ENCODE measurements at regions not wholly inside any gene's neighbourhood (a gene's known extent, or its start where the extent isn't known, plus 50 kb on each side); places are given as distances from the start of the nearest gene placed in this dataset.

- no peaks in the 10 kb centered on the region for H3K36me3 Mint-ChIP-seq (ENCODE audit: low read depth, unreplicated experiment)
Observed at GRCh38 chr4:159542296-159542695, 439.4 kb downstream of the RAPGEF2 start.

DNA sequence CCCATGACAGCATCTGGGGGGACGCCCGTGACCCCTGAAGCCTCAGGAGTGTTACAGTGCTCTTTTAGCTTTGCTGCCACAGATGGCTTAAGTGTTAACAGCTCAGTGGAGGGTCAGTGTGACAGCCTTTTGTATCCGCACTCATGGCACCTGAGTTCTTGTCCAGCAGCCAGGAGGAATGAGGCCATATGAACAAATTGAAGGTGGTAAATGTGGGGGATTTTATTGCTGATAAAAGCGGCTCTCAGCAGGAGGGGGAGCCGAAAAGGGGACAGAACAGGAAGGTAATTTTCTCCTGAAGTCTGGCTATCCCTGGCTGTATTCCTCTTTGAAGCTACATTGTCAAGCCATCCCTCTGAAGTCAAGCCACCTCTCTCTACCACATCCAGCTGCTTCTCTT lies 441.0 kb downstream of the RAPGEF2 start:
- Histone ChIP-seq H3K4me1 (ENCODE audit: insufficient read depth, low read length) (peaks cover 4% of the 10 kb centered on the region), H4K20me1 (ENCODE audit: insufficient read depth, low read length) (no peaks in the 10 kb centered on the region), H3K4me2 (ENCODE audit: low read length) (no peak overlapping the region), H3K79me2 (ENCODE audit: insufficient read depth, low read length) (no peaks in the 10 kb centered on the region), H2AFZ (ENCODE audit: low read depth, low read length) (no peak overlapping the region), H3K4me3 (ENCODE audit: insufficient read depth, low read depth, low read length) (no peak overlapping the region), H3K36me3 (ENCODE audit: insufficient read depth, low read length) (no peaks in the 10 kb centered on the region), H3K9ac (ENCODE audit: low read length) (no peak overlapping the region), H3K27me3 (ENCODE audit: insufficient read depth, low read length) (no peaks in the 10 kb centered on the region), H3K27ac (ENCODE audit: low read depth, low read length) (no peak overlapping the region), H3K9me3 (ENCODE audit: insufficient read depth, low read depth, low read length) (no peaks in the 10 kb centered on the region)
- FAIRE-seq (no peak), DNase-seq (ENCODE audit: low read depth) (no peak)
- Mint-ChIP-seq H3K4me3 (ENCODE audit: unreplicated experiment) (no peak overlapping the region), H3K27me3 (ENCODE audit: low read depth, unreplicated experiment) (no peaks in the 10 kb centered on the region), H3K9me3 (ENCODE audit: unreplicated experiment) (no peaks in the 10 kb centered on the region), H3K36me3 (ENCODE audit: low read depth, unreplicated experiment) (no peaks in the 10 kb centered on the region), H3K27ac (ENCODE audit: unreplicated experiment) (no peak overlapping the region), H3K4me1 (ENCODE audit: low read depth, unreplicated experiment) (peaks cover 4% of the 10 kb centered on the region)
- TF ChIP-seq EZH2 (IDR thresholded peaks at IDR 0.05; ENCODE audit: insufficient read depth, low read length) (no peak), CTCF (IDR thresholded peaks at IDR 0.05; ENCODE audit: insufficient read depth, low read depth, low read length) (no peak)

More at GRCh38 chr4:159542296-159542695, 439.4 kb downstream of the RAPGEF2 start:
- Mint-ChIP-seq H3K27ac (ENCODE audit: unreplicated experiment) (no peak overlapping the region), H3K4me1 (ENCODE audit: low read depth, unreplicated experiment) (no peaks in the 10 kb centered on the region), H3K27me3 (ENCODE audit: low read depth, unreplicated experiment) (no peaks in the 10 kb centered on the region), H3K4me3 (ENCODE audit: unreplicated experiment) (no peak overlapping the region), H3K9me3 (ENCODE audit: unreplicated experiment) (no peaks in the 10 kb centered on the region)
- Histone ChIP-seq H3K4me1 (ENCODE audit: insufficient read depth, low read length) (no peaks in the 10 kb centered on the region), H3K9me3 (ENCODE audit: insufficient read depth, low read depth, low read length) (no peaks in the 10 kb centered on the region), H3K27ac (ENCODE audit: low read depth, low read length) (no peak overlapping the region), H3K27me3 (ENCODE audit: insufficient read depth, low read length) (no peaks in the 10 kb centered on the region), H3K9ac (ENCODE audit: low read length) (no peak overlapping the region), H3K79me2 (ENCODE audit: insufficient read depth, low read length) (no peaks in the 10 kb centered on the region), H3K36me3 (ENCODE audit: insufficient read depth, low read length) (no peaks in the 10 kb centered on the region), H2AFZ (ENCODE audit: low read depth, low read length) (no peak overlapping the region), H3K4me3 (ENCODE audit: insufficient read depth, low read depth, low read length) (no peak overlapping the region), H3K4me2 (ENCODE audit: low read length) (no peak overlapping the region), H4K20me1 (ENCODE audit: insufficient read depth, low read length) (no peaks in the 10 kb centered on the region)
- DNase-seq (ENCODE audit: low read depth) (no peak), FAIRE-seq (no peak)
- no peak for TF ChIP-seq CTCF (IDR thresholded peaks at IDR 0.05; ENCODE audit: insufficient read depth, low read depth, low read length)
- no peak for TF ChIP-seq EZH2 (IDR thresholded peaks at IDR 0.05; ENCODE audit: insufficient read depth, low read length)

DNA sequence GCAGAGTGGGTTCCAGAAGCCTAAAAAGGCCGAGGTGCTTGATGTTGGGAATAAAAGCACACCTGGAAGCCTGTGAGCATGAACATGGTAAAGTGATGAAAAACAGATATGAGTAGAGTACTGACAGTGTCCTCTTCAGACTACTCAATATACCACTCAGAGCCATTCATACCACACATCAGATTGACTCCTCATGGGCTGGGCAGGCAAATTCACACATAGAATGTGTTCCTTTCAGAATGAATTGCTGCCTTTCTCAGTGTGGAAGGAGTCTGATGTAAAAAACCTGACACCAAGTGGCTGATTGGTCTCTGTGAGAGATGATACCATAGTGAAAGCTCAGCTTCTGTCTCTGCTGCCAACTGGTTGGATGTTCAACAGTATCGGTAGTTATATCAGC lies 442.7 kb downstream of the RAPGEF2 start:
- H3K27ac ChIP-seq (ENCODE audit: low read depth, low read length), result no peak overlapping the region
- no peaks in the 10 kb centered on the region for H3K9me3 ChIP-seq (ENCODE audit: insufficient read depth, low read depth, low read length)
- no peaks in the 10 kb centered on the region for H3K27me3 ChIP-seq (ENCODE audit: insufficient read depth, low read length)
- H3K4me1 Mint-ChIP-seq (ENCODE audit: low read depth, unreplicated experiment), result peaks cover 4% of the 10 kb centered on the region
- no peak overlapping the region for H3K4me3 ChIP-seq (ENCODE audit: insufficient read depth, low read depth, low read length)
- H3K4me1 ChIP-seq (ENCODE audit: insufficient read depth, low read length), result peaks cover 4% of the 10 kb centered on the region
- H3K4me2 ChIP-seq (ENCODE audit: low read length), result no peak overlapping the region
- H3K79me2 ChIP-seq (ENCODE audit: insufficient read depth, low read length), result no peaks in the 10 kb centered on the region
- H3K9me3 Mint-ChIP-seq (ENCODE audit: unreplicated experiment), result no peaks in the 10 kb centered on the region
- FAIRE-seq, result no peak
- no peak for DNase-seq (ENCODE audit: low read depth)
- no peak overlapping the region for H3K9ac ChIP-seq (ENCODE audit: low read length)
- H3K36me3 Mint-ChIP-seq (ENCODE audit: low read depth, unreplicated experiment), result no peaks in the 10 kb centered on the region
- H4K20me1 ChIP-seq (ENCODE audit: insufficient read depth, low read length), result no peaks in the 10 kb centered on the region
- H3K27ac Mint-ChIP-seq (ENCODE audit: unreplicated experiment), result no peak overlapping the region
- TF ChIP-seq EZH2 (IDR thresholded peaks at IDR 0.05; ENCODE audit: insufficient read depth, low read length) (no peak), CTCF (IDR thresholded peaks at IDR 0.05; ENCODE audit: insufficient read depth, low read depth, low read length) (no peak)
- no peaks in the 10 kb centered on the region for H3K27me3 Mint-ChIP-seq (ENCODE audit: low read depth, unreplicated experiment)
- no peak overlapping the region for H2AFZ ChIP-seq (ENCODE audit: low read depth, low read length)
- H3K4me3 Mint-ChIP-seq (ENCODE audit: unreplicated experiment), result no peak overlapping the region
- no peaks in the 10 kb centered on the region for H3K36me3 ChIP-seq (ENCODE audit: insufficient read depth, low read length)
